ENCODE measurements at regions not wholly inside any gene's neighbourhood (a gene's known extent, or its start where the extent isn't known, plus 50 kb on each side); places are given as distances from the start of the nearest gene placed in this dataset.

DNA sequence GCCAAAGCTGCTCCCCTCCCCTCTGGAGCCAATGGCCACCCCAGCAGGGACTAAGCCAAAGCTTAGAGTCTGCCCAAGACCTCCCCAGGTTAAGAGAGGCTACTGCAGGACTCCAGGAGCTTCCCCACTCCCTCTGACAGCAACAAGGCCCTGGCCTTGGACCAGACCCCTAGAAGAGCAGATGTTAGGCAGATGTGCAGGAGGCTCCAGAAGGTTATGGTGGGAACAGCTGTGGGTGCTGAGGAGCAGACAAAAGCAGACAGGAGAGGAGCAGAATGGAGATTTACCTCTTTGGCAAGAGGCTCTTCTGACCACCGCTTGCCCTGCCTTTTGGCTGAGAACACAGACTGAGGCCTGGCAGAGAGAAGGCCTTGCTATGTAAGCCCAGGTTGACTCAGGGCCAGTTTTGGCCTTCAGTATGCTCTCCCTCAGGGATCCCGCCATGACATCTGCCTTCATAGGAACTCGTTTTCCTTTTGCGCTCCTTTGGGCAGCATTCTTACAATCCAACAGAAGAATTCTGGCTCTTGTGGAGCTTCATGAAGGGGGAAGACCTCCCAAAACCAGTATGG lies 113.0 kb downstream of the RBFOX3 start:
- H3K27me3 ChIP-seq: peaks cover 0 to 11% of the 10 kb centered on the region in 2 donors
- H3K4me1 ChIP-seq: peaks cover 0 to 4% (median 0%) of the 10 kb centered on the region in 4 donors
- peaks cover 0 to 18% (median 0%) of the 10 kb centered on the region in 4 donors for H3K9me3 ChIP-seq
- no peak overlapping the region for H3K27ac ChIP-seq
- no peak overlapping the region for H3K4me3 ChIP-seq
- TF ChIP-seq, protein P1, sequence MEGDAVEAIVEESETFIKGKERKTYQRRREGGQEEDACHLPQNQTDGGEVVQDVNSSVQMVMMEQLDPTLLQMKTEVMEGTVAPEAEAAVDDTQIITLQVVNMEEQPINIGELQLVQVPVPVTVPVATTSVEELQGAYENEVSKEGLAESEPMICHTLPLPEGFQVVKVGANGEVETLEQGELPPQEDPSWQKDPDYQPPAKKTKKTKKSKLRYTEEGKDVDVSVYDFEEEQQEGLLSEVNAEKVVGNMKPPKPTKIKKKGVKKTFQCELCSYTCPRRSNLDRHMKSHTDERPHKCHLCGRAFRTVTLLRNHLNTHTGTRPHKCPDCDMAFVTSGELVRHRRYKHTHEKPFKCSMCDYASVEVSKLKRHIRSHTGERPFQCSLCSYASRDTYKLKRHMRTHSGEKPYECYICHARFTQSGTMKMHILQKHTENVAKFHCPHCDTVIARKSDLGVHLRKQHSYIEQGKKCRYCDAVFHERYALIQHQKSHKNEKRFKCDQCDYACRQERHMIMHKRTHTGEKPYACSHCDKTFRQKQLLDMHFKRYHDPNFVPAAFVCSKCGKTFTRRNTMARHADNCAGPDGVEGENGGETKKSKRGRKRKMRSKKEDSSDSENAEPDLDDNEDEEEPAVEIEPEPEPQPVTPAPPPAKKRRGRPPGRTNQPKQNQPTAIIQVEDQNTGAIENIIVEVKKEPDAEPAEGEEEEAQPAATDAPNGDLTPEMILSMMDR (IDR thresholded peaks at IDR 0.05): no peak
- TF ChIP-seq EP300 (IDR thresholded peaks at IDR 0.05): no peak
- TF ChIP-seq POLR2A (IDR thresholded peaks at IDR 0.05): no peak
- H3K36me3 ChIP-seq: no peaks in the 10 kb centered on the region
- no peak for DNase-seq (ENCODE audit: low spot score in 2 of 2)
- 85 to 90% methylated on average over 4 of the region's 4 CpGs for WGBS, 2 donors

DNA sequence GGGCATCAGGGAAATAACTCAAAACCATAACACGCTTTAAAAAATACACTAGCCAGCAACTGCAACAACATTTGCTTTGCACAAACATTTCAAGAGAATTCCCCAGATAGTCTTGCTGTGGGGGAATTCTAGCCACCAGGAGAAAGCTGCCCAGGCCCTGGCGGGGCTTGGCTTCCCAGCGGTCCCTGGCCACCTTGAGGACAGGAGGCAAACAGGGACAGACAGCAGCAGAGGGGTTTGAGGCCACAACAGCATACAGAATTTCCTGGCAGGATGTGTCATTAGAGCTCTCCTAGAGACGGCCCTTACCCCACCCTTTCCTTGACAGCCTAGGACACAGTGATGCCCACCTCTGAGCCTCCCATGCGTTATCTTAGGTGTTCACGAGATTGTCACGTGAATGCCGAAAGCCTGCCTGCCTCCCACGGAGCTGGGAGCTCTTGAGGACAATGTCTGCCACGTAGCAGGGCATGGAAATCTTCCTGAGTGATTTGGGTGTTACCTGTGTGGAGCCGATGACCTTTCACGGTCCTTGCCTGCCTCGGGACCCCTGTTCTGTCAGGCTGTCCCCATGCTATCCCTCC lies 114.3 kb downstream of the RBFOX3 start:
- Histone ChIP-seq H3K9me3 (peaks cover 0 to 20% (median 0%) of the 10 kb centered on the region in 4 donors), H3K4me3 (no peak overlapping the region), H3K27ac (no peak overlapping the region), H3K4me1 (peaks cover 0 to 4% (median 0%) of the 10 kb centered on the region in 4 donors), H3K27me3 (peaks cover 0 to 3% of the 10 kb centered on the region in 2 donors), H3K36me3 (no peaks in the 10 kb centered on the region)
- no peak for DNase-seq (ENCODE audit: low spot score in 2 of 2)
- TF ChIP-seq, protein P1 (IDR thresholded peaks at IDR 0.05): no peak
- TF ChIP-seq POLR2A (IDR thresholded peaks at IDR 0.05): no peak
- TF ChIP-seq EP300 (IDR thresholded peaks at IDR 0.05): no peak
- 75 to 83% methylated on average over 12 to 13 of the region's 13 CpGs for WGBS, 2 donors

DNA sequence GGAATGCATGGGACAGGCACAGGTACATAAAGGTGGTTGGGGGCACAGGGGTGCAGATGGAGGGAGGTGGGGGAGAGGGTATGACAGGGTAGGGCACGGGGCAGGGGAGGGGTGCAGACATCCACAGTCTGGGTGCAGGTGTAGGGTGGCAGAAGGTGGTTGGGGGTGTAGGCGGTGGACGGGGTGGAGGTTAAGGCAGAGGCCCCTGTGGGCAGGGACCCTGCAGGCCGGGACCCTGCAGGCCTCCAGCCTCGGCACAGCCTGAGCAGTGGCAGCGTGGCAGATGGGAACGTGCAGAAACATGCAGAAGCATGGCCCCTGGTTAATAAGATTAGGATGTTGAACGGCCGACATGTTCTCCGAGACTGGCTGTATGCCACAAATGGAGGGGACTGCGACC lies 115.2 kb downstream of the RBFOX3 start:
- H3K4me3 ChIP-seq: no peak overlapping the region
- H3K27ac ChIP-seq: no peak overlapping the region
- 67 to 85% methylated on average over 11 of the region's 11 CpGs for WGBS, 2 donors
- H3K27me3 ChIP-seq: no peaks in the 10 kb centered on the region
- H3K36me3 ChIP-seq: no peaks in the 10 kb centered on the region
- no peak for TF ChIP-seq POLR2A (IDR thresholded peaks at IDR 0.05)
- TF ChIP-seq, protein P1 (IDR thresholded peaks at IDR 0.05): no peak
- no peak for TF ChIP-seq EP300 (IDR thresholded peaks at IDR 0.05)
- no peak for DNase-seq (ENCODE audit: low spot score in 2 of 2)
- no peaks in the 10 kb centered on the region for H3K4me1 ChIP-seq
- H3K9me3 ChIP-seq: peaks cover 0 to 20% (median 0%) of the 10 kb centered on the region in 4 donors

DNA sequence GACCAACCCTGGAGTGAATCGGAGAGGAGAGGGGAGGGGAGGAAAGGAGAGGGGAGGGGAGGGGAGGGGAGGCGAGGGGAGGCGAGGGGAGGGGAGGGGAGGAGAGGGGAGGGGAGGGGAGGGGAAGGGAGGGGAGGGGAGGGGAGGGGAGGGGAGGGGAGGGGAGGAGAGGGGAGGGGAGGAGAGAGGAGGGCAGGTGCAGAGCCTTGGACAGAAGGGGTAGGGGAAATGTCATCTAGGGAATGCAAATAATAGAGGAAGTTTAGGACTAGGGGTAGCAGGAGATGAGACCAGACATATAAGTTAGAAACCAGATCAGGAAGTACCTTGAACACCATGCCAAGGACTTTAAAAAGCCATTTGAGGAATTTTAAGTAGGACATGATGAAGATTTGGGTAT lies 119.8 kb downstream of the RBFOX3 start:
- no peak for TF ChIP-seq POLR2A (IDR thresholded peaks at IDR 0.05)
- TF ChIP-seq, protein P1 (IDR thresholded peaks at IDR 0.05): no peak
- no peak for TF ChIP-seq EP300 (IDR thresholded peaks at IDR 0.05)
- Histone ChIP-seq H3K4me3 (no peak overlapping the region), H3K27me3 (peaks cover 0 to 13% of the 10 kb centered on the region in 2 donors), H3K4me1 (no peaks in the 10 kb centered on the region), H3K36me3 (no peaks in the 10 kb centered on the region), H3K9me3 (peaks cover 0 to 20% (median 0%) of the 10 kb centered on the region in 4 donors), H3K27ac (no peak overlapping the region)
- 72 to 83% methylated on average over 1 to 3 of the region's 3 CpGs for WGBS, 2 donors
- DNase-seq (ENCODE audit: low spot score in 2 of 2): no peak

DNA sequence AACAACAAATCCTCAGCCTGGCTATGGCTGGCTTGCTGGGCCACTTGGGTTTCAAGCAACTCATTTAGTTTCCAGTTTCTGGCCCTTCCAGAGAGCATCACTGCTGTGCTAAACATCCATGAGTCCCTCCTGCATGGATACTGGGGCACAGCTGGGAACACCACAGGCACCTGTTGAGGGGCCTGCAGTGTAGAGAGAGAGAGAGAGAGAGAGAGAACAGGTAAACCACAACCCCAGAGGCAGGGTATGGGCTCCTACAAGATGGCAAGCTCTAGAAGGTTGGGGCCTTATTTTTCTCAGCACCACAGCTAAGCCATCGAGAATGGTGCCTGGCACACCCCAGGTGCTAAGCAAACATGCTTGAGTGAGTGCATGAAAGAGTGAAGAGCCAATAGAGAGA lies 120.3 kb downstream of the RBFOX3 start:
- no peaks in the 10 kb centered on the region for H3K4me1 ChIP-seq
- H3K4me3 ChIP-seq: no peak overlapping the region
- TF ChIP-seq, protein P1 (IDR thresholded peaks at IDR 0.05): no peak
- TF ChIP-seq POLR2A (IDR thresholded peaks at IDR 0.05): no peak
- no peak for TF ChIP-seq EP300 (IDR thresholded peaks at IDR 0.05)
- H3K27me3 ChIP-seq: peaks cover 0 to 17% of the 10 kb centered on the region in 2 donors
- H3K9me3 ChIP-seq: peaks cover 0 to 20% (median 0%) of the 10 kb centered on the region in 4 donors
- no peaks in the 10 kb centered on the region for H3K36me3 ChIP-seq
- no peak for DNase-seq (ENCODE audit: low spot score in 2 of 2)
- WGBS, 2 donors: 38 to 64% methylated on average over 1 of the region's 1 CpG
- no peak overlapping the region for H3K27ac ChIP-seq

Measured in tibial nerve (tissue), 4 donors.